H9 (cell line): ENCODE measurements at regions not wholly inside any gene's neighbourhood (a gene's known extent, or its start where the extent isn't known, plus 50 kb on each side); places are given as distances from the start of the nearest gene placed in this dataset.

Experiments used
- DNase-seq: peaks from one replicate; pipeline ENCODE4 v3.0.0-alpha.2; 2017
- H2AFZ ChIP-seq: one replicate; pipeline ENCODE4 v1.6.1; 2013; ENCODE audit warnings: mild to moderate bottlenecking, low read length, control low read depth, moderate library complexity
- H2AK5ac ChIP-seq: 2 replicates; pipeline ENCODE4 v1.6.1; 2013; ENCODE audit warnings: low read length, control low read depth, mixed read lengths; ENCODE audit not compliant: insufficient read length
- H2BK120ac ChIP-seq: one replicate; pipeline ENCODE4 v1.6.1; 2013; ENCODE audit warnings: low read depth, mild to moderate bottlenecking, low read length, control low read depth, inconsistent platforms; ENCODE audit not compliant: poor library complexity, severe bottlenecking
- H2BK12ac ChIP-seq: 2 replicates; pipeline ENCODE4 v1.6.1; 2013; ENCODE audit warnings: low read length, control low read depth, mixed read lengths, low read depth; ENCODE audit not compliant: insufficient read length
- H2BK15ac ChIP-seq: 2 replicates; pipeline ENCODE4 v1.6.1; 2013; ENCODE audit warnings: low read depth, low read length, control low read depth
- H2BK20ac ChIP-seq: one replicate; pipeline ENCODE4 v1.6.1; 2013; ENCODE audit warnings: low read depth, mild to moderate bottlenecking, low read length, control low read depth, inconsistent platforms; ENCODE audit not compliant: poor library complexity, severe bottlenecking
- H2BK5ac ChIP-seq: 2 replicates; pipeline ENCODE4 v1.6.1; 2013; ENCODE audit warnings: low read length, control low read depth, mixed read lengths; ENCODE audit not compliant: insufficient read length
- H3K14ac ChIP-seq: 2 replicates; pipeline ENCODE4 v1.6.1; 2013; ENCODE audit warnings: low read length, control low read depth; ENCODE audit not compliant: insufficient read depth
- H3K18ac ChIP-seq: 2 replicates; pipeline ENCODE4 v1.6.1; 2013; ENCODE audit warnings: low read depth, mild to moderate bottlenecking, mixed read lengths, low read length, control low read depth; ENCODE audit not compliant: insufficient read length
- H3K23ac ChIP-seq: 2 replicates; pipeline ENCODE4 v1.6.1; 2013; ENCODE audit warnings: low read length, control low read depth, mixed read lengths, low read depth; ENCODE audit not compliant: insufficient read length
- H3K23me2 ChIP-seq: 2 replicates; pipeline ENCODE4 v1.6.1; 2013; ENCODE audit warnings: low read depth, mild to moderate bottlenecking, mixed read lengths, low read length, control low read depth; ENCODE audit not compliant: insufficient read length, poor library complexity, severe bottlenecking
- H3K27ac ChIP-seq: 2 replicates; pipeline ENCODE4 v1.5.1; 2013; ENCODE audit warnings: low read length, control low read depth, mixed read lengths, low read depth; ENCODE audit not compliant: insufficient read length
- H3K27me3 ChIP-seq: 2 replicates; pipeline ENCODE4 v1.6.1; 2013; ENCODE audit warnings: low read length, control low read depth, inconsistent platforms; ENCODE audit not compliant: insufficient read depth
- H3K4ac ChIP-seq: 2 replicates; pipeline ENCODE4 v1.6.1; 2013; ENCODE audit warnings: low read depth, mild to moderate bottlenecking, control low read depth, inconsistent platforms, low read length, moderate library complexity
- H3K4me1 ChIP-seq: 2 replicates; pipeline ENCODE4 v1.6.1; 2013; ENCODE audit warnings: low read length, control low read depth, inconsistent platforms; ENCODE audit not compliant: insufficient read depth
- H3K4me2 ChIP-seq: 2 replicates; pipeline ENCODE4 v1.6.1; 2013; ENCODE audit warnings: low read length, control low read depth, mixed read lengths; ENCODE audit not compliant: insufficient read length, insufficient read depth
- H3K56ac ChIP-seq: 2 replicates; pipeline ENCODE4 v1.6.1; 2013; ENCODE audit warnings: low read depth, mild to moderate bottlenecking, mixed read lengths, low read length, control low read depth; ENCODE audit not compliant: insufficient read length
- H3K79me1 ChIP-seq: 2 replicates; pipeline ENCODE4 v1.6.1; 2013; ENCODE audit warnings: low read depth, mild to moderate bottlenecking, moderate library complexity, low read length, control low read depth, inconsistent platforms; ENCODE audit not compliant: insufficient read depth, poor library complexity, severe bottlenecking
- H3K79me2 ChIP-seq: 2 replicates; pipeline ENCODE4 v1.6.1; 2013; ENCODE audit warnings: low read length, control low read depth, inconsistent platforms; ENCODE audit not compliant: insufficient read depth
- H3K9ac ChIP-seq: 2 replicates; pipeline ENCODE4 v1.6.1; 2013; ENCODE audit warnings: low read length, control low read depth, mixed read lengths; ENCODE audit not compliant: insufficient read length; ENCODE audit errors: extremely low read depth
- H3K9me3 ChIP-seq: one replicate; pipeline ENCODE4 v1.6.1; 2013; ENCODE audit warnings: low read depth, low read length, inconsistent platforms; ENCODE audit not compliant: control insufficient read depth
- H3T11ph ChIP-seq: one replicate; pipeline ENCODE4 v1.6.1; 2013; ENCODE audit warnings: mild to moderate bottlenecking, low read length, control low read depth, inconsistent platforms
- H4K20me1 ChIP-seq: one replicate; pipeline ENCODE4 v1.6.1; 2013; ENCODE audit not compliant: control insufficient read depth, insufficient read length, insufficient read depth
- H4K5ac ChIP-seq: 2 replicates; pipeline ENCODE4 v1.6.1; 2013; ENCODE audit warnings: low read depth, mild to moderate bottlenecking, mixed read lengths, low read length, control low read depth; ENCODE audit not compliant: insufficient read length
- H4K8ac ChIP-seq: replicated peaks from 2 replicates; pipeline ENCODE4 v1.6.1; 2013; ENCODE audit warnings: low read length, control low read depth, mixed read lengths, low read depth; ENCODE audit not compliant: insufficient read length
- H4K91ac ChIP-seq: 2 replicates; pipeline ENCODE4 v1.6.1; 2013; ENCODE audit warnings: low read depth, mild to moderate bottlenecking, moderate library complexity, mixed read lengths, low read length, control low read depth; ENCODE audit not compliant: insufficient read length
- H3K27ac Mint-ChIP-seq, 3 experiments: 2 replicates in 2 of 3; 3 replicates in 1 of 3; pipeline ENCODE4 v1.8.0; 2020 to 2021; ENCODE audit warnings: mixed read lengths in 3 of 3, mild to moderate bottlenecking in 1 of 3, moderate library complexity in 1 of 3
- H3K27me3 Mint-ChIP-seq: 2 replicates; pipeline ENCODE4 v1.8.0; 2021; ENCODE audit warnings: low read depth, mild to moderate bottlenecking, moderate library complexity, mixed read lengths
- H3K36me3 Mint-ChIP-seq, 3 experiments: 2 replicates in 2 of 3; 3 replicates in 1 of 3; pipeline ENCODE4 v1.8.0; 2020 to 2021; ENCODE audit warnings: low read depth in 3 of 3, mixed read lengths in 3 of 3; ENCODE audit not compliant: insufficient read depth in 1 of 3
- H3K4me1 Mint-ChIP-seq, 2 experiments: 2 replicates each; pipeline ENCODE4 v1.8.0; 2020; ENCODE audit warnings: mixed read lengths in 2 of 2
- H3K4me3 Mint-ChIP-seq, 2 experiments: 2 replicates in 1 of 2; 3 replicates in 1 of 2; pipeline ENCODE4 v1.8.0; 2020 to 2021; ENCODE audit warnings: mild to moderate bottlenecking in 2 of 2, mixed read lengths in 2 of 2, moderate library complexity in 1 of 2
- H3K9me3 Mint-ChIP-seq, 2 experiments: 2 replicates in 1 of 2; 3 replicates in 1 of 2; pipeline ENCODE4 v1.8.0; 2020; ENCODE audit warnings: mild to moderate bottlenecking in 2 of 2, mixed read lengths in 2 of 2, moderate library complexity in 1 of 2
- CTCF ChIP-seq: fragments of 200-600 bp; sonication (generic); conservative IDR thresholded peaks from 3 replicates; pipeline ENCODE4 v1.8.0; 2021; ENCODE audit warnings: antibody characterized with exemption, mild to moderate bottlenecking
- WGBS: extraction: QIAGEN DNeasy Blood & Tissue Kit; methylation state at CpG from one replicate; pipeline ENCODE4 v1.1.7; 2013; ENCODE audit warnings: missing lambda C conversion rate, low lambda C conversion rate, mixed read lengths; ENCODE audit not compliant: insufficient read length; ENCODE audit errors: extremely low coverage; 5-methylcytosine and 5-hydroxymethylcytosine counted together

- H2BK5ac ChIP-seq, result no peak overlapping the region
- H3K4me1 ChIP-seq, result no peaks in the 10 kb centered on the region
- H3K23me2 ChIP-seq, result no peaks in the 10 kb centered on the region
- H3K27ac ChIP-seq, result no peak overlapping the region
- WGBS, result no CpG with 5 or more reads among the region's 1 CpG
- no peak overlapping the region for H3T11ph ChIP-seq
- DNase-seq, result no peak
- peaks cover 3 to 4% of the 10 kb centered on the region in 2 experiments; a peak in 3 of 5 replicates for H3K9me3 Mint-ChIP-seq
- H4K20me1 ChIP-seq, result no peaks in the 10 kb centered on the region
- H3K4me3 Mint-ChIP-seq, result no peak overlapping the region
- H4K8ac ChIP-seq, result no peak overlapping the region
- H3K79me2 ChIP-seq, result 0 out of 2 replicates have a peak, but pooled peaks cover 2% of the 10 kb centered on the region
- H3K4me2 ChIP-seq, result no peak overlapping the region
- no peaks in the 10 kb centered on the region; the same call in 1 of the 2 replicates for H3K27me3 Mint-ChIP-seq
- no peak overlapping the region for H4K5ac ChIP-seq
- H3K27me3 ChIP-seq, result no peaks in the 10 kb centered on the region
- H3K36me3 Mint-ChIP-seq, result peaks cover 0 to 11% (median 3%) of the 10 kb centered on the region in 3 experiments; a peak in 4 of 7 replicates
- TF ChIP-seq CTCF, result no peak
- no peak overlapping the region for H2BK15ac ChIP-seq
- H3K56ac ChIP-seq, result no peak overlapping the region
- H2AK5ac ChIP-seq, result no peak overlapping the region
- H3K4me1 Mint-ChIP-seq, result no peaks in the 10 kb centered on the region; a peak in 1 of 4 replicates
- H3K14ac ChIP-seq, result no peak overlapping the region
- H3K18ac ChIP-seq, result no peak overlapping the region
- no peak overlapping the region for H2BK12ac ChIP-seq
- no peak overlapping the region for H3K9ac ChIP-seq
- H3K9me3 ChIP-seq, result no peaks in the 10 kb centered on the region
- H3K79me1 ChIP-seq, result no peaks in the 10 kb centered on the region
- H4K91ac ChIP-seq, result no peak overlapping the region
- H2AFZ ChIP-seq, result no peak overlapping the region
- H2BK20ac ChIP-seq, result no peak overlapping the region
- H3K4ac ChIP-seq, result no peak overlapping the region
- no peak overlapping the region for H2BK120ac ChIP-seq
- no peak overlapping the region for H3K23ac ChIP-seq
- no peak overlapping the region for H3K27ac Mint-ChIP-seq
Observed at GRCh38 chr13:106078191-106078590, 457.3 kb downstream of the EFNB2 start.
